Pancreas (tissue), 10 donors: ENCODE measurements at regions not wholly inside any gene's neighbourhood (a gene's known extent, or its start where the extent isn't known, plus 50 kb on each side); places are given as distances from the start of the nearest gene placed in this dataset.
A peak's percentile ranks its signal among the peaks of the same experiment; 100 is the strongest.

Experiments used
- ATAC-seq, 4 donors: fragments of 200-7000 bp; cut with Tn5 transposase; one replicate each; pipeline versions ENCODE4 v1.8.0 to v1.9.1; 2020; ENCODE audit warnings: mild to moderate bottlenecking in 4 of 4, moderate library complexity in 4 of 4
- DNase-seq, 6 donors: peaks; one replicate each; pipeline ENCODE4 v3.0.0-alpha.2; 2020
- FAIRE-seq: peaks from 2 replicates; lab custom pipeline; 2012; peaks lifted over from hg19 to GRCh38; lab: Jason Lieb, UNC
- H3K27ac ChIP-seq, 4 donors: fragments of 200-600 bp; sonication (generic); 1 replicate in 3 of 4; 2 replicates in 1 of 4; pipeline versions ENCODE4 v1.5.0 to v1.8.0; 2020
- H3K27me3 ChIP-seq, 4 donors: fragments of 200-600 bp; one replicate each; pipeline ENCODE4 v1.8.0; 2021
- H3K36me3 ChIP-seq, 3 donors: fragments of 200-600 bp; sonication (generic) in 1 of 3; one replicate each; pipeline versions ENCODE4 v1.5.0 to v1.8.0; 2020 to 2021
- H3K4me1 ChIP-seq, 3 donors: fragments of 200-600 bp; one replicate each; pipeline ENCODE4 v1.8.0; 2021
- H3K4me3 ChIP-seq, 4 donors: fragments of 200-600 bp; sonication (generic) in 2 of 4; one replicate each; pipeline versions ENCODE4 v1.5.0 to v1.8.0; 2020 to 2021
- H3K9me3 ChIP-seq, 4 donors: fragments of 200-600 bp; one replicate each; pipeline ENCODE4 v1.8.0; 2021
- CTCF ChIP-seq, 4 donors: fragments of 200-600 bp; sonication (generic) in 3 of 4; IDR thresholded peaks; one replicate each; pipeline versions ENCODE4 v1.5.0 to v1.8.0; 2021; ENCODE audit warnings: antibody characterized with exemption in 4 of 4
- WGBS, 2 donors: extraction: QIAGEN DNeasy Blood & Tissue Kit; methylation state at CpG; one replicate each; pipeline ENCODE4 v1.1.7; 2013; 5-methylcytosine and 5-hydroxymethylcytosine counted together
- intact Hi-C, 3 donors: fragments of 100-400 bp; cut with DNase I; formaldehyde crosslinking; loops; one replicate each; pipeline versions ENCODE4 v1.11.1 to v1.14.2; 2022
- donor health status: healthy with polysubstance abuse.
- donor health status: DM: no; HTN: no; CAD: no; lungs with moderate emphysema.
- donor health status: DM: no; HTN: no; CAD: no.
- donor health status: control.
- donor health status: control.
- donor health status: Bipolar disorder and iron deficiency.
- donor health status: DM: yes; HTN: yes; CAD: no.
- donor health status: DM: no; HTN: no; CAD: no.
- donor health status: DM: no; HTN: no; CAD: no.
- donor health status: DM: yes; HTN: yes; CAD: no.

- Histone ChIP-seq H3K27me3 (peaks cover 0 to 8% (median 0%) of the 10 kb centered on the region in 4 donors), H3K36me3 (no peaks in the 10 kb centered on the region), H3K27ac (no peak overlapping the region), H3K4me3 (no peak overlapping the region), H3K9me3 (no peaks in the 10 kb centered on the region), H3K4me1 (no peaks in the 10 kb centered on the region)
- intact Hi-C loops: loop anchor here in 2 of 3 donors (10.0 kb wide), 2 partner anchors 132 to 222 kb away; no protein-coding TSS in a partner anchor
- DNase-seq (peak in 3 of 6 donors; percentile 17 to 46 (median 44)), ATAC-seq (no peak), FAIRE-seq (no peak)
- TF ChIP-seq CTCF (IDR thresholded peaks at IDR 0.05): no peak
- 46 to 50% methylated on average over 23 of the region's 23 CpGs for WGBS, 2 donors
Observed at GRCh38 chr12:132402831-132403416, 73.5 kb upstream of the GALNT9 start.

GRCh38 chr12:132401982-132402381, 72.6 kb upstream of the GALNT9 start:
- no peaks in the 10 kb centered on the region for H3K9me3 ChIP-seq
- WGBS, 2 donors: 42 to 46% methylated on average over 1 of the region's 1 CpG
- no peaks in the 10 kb centered on the region for H3K36me3 ChIP-seq
- DNase-seq: peak in 1 of 6 donors; percentile 2
- no peak for FAIRE-seq
- ATAC-seq: no peak
- H3K4me3 ChIP-seq: no peak overlapping the region
- intact Hi-C loops: loop anchor here in 2 of 3 donors (10.0 kb wide), 2 partner anchors 133 to 223 kb away; no protein-coding TSS in a partner anchor
- H3K27me3 ChIP-seq: peaks cover 0 to 9% (median 0%) of the 10 kb centered on the region in 4 donors
- H3K27ac ChIP-seq: no peak overlapping the region
- H3K4me1 ChIP-seq: no peaks in the 10 kb centered on the region
- no peak for TF ChIP-seq CTCF (IDR thresholded peaks at IDR 0.05)

- TF ChIP-seq CTCF (IDR thresholded peaks at IDR 0.05): no peak
- intact Hi-C loops: loop anchor here in 2 of 3 donors (10.0 kb wide), 2 partner anchors 135 to 225 kb away; no protein-coding TSS in a partner anchor
- WGBS, 2 donors: 22 to 29% methylated on average over 30 to 31 of the region's 31 CpGs
- no peak for FAIRE-seq
- DNase-seq: peak in 3 of 6 donors; percentile 24 to 60 (median 56)
- no peak overlapping the region for H3K27ac ChIP-seq
- H3K9me3 ChIP-seq: no peaks in the 10 kb centered on the region
- H3K4me3 ChIP-seq: no peak overlapping the region
- H3K27me3 ChIP-seq: peaks cover 0 to 9% (median 0%) of the 10 kb centered on the region in 4 donors
- no peak for ATAC-seq
- no peaks in the 10 kb centered on the region for H3K36me3 ChIP-seq
- H3K4me1 ChIP-seq: no peaks in the 10 kb centered on the region
Observed at GRCh38 chr12:132400011-132400641, 70.7 kb upstream of the GALNT9 start.

- H3K27me3 ChIP-seq: peaks cover 0 to 9% (median 0%) of the 10 kb centered on the region in 4 donors
- H3K4me3 ChIP-seq: no peak overlapping the region
- ATAC-seq (no peak), DNase-seq (peak in 2 of 6 donors; percentile 52 to 62), FAIRE-seq (no peak)
- no peak for TF ChIP-seq CTCF (IDR thresholded peaks at IDR 0.05)
- H3K36me3 ChIP-seq: no peaks in the 10 kb centered on the region
- WGBS, 2 donors: 62 to 72% methylated on average over 43 of the region's 43 CpGs
- H3K27ac ChIP-seq: no peak overlapping the region
- intact Hi-C loops: loop anchor here in 2 of 3 donors (10.0 kb wide), 2 partner anchors 135 to 225 kb away; no protein-coding TSS in a partner anchor
- H3K4me1 ChIP-seq: no peaks in the 10 kb centered on the region
- no peaks in the 10 kb centered on the region for H3K9me3 ChIP-seq
Observed at GRCh38 chr12:132399092-132400010, 70.0 kb upstream of the GALNT9 start.
